HL-60 (cell line): ENCODE measurements at regions not wholly inside any gene's neighbourhood (a gene's known extent, or its start where the extent isn't known, plus 50 kb on each side); places are given as distances from the start of the nearest gene placed in this dataset.

Source experiments
- DNase-seq, 2 experiments: peaks; one replicate each; pipeline ENCODE4 v3.0.0-alpha.2; 2010 to 2020; ENCODE audit warnings: low read depth in 1 of 2, low spot score in 1 of 2
- H3K27ac ChIP-seq: fragments of 250-450 bp; sonication (Bioruptor Pico); replicated peaks from 2 replicates; pipeline ENCODE4 v1.5.1; 2020; ENCODE audit warnings: mild to moderate bottlenecking, moderate library complexity
- H3K27me3 ChIP-seq: fragments of 250-450 bp; sonication (Bioruptor Pico); 2 replicates; pipeline ENCODE4 v1.5.1; 2021; ENCODE audit warnings: mild to moderate bottlenecking, moderate library complexity; ENCODE audit not compliant: insufficient read depth, poor library complexity, severe bottlenecking
- H3K4me3 ChIP-seq: replicated peaks from 2 replicates; pipeline ENCODE4 v1.5.1; 2011; ENCODE audit warnings: mild to moderate bottlenecking, control low read depth, low read length; ENCODE audit not compliant: insufficient read depth
- CTCF ChIP-seq: IDR thresholded peaks from one replicate; pipeline ENCODE4 v1.5.1; 2011; ENCODE audit warnings: low read length, control low read depth, inconsistent platforms; ENCODE audit not compliant: insufficient read depth
- GABPA ChIP-seq: IDR thresholded peaks from 2 replicates; pipeline ENCODE4 v1.6.1; 2012; ENCODE audit warnings: low read depth
- POLR2AphosphoS5 ChIP-seq: IDR thresholded peaks from 2 replicates; pipeline ENCODE4 v1.6.1; 2012; ENCODE audit warnings: low read depth
- REST ChIP-seq: IDR thresholded peaks from 2 replicates; pipeline ENCODE4 v1.6.1; 2012; ENCODE audit warnings: low read depth; ENCODE audit not compliant: insufficient replicate concordance
- SPI1 ChIP-seq: IDR thresholded peaks from 2 replicates; pipeline ENCODE4 v1.6.1; 2012; ENCODE audit warnings: low read depth, mild to moderate bottlenecking, borderline replicate concordance

- DNase-seq, result no peak
- Histone ChIP-seq H3K27ac (no peak overlapping the region), H3K27me3 (no peaks in the 10 kb centered on the region), H3K4me3 (no peak overlapping the region)
- TF ChIP-seq GABPA (no peak), POLR2AphosphoS5 (no peak), SPI1 (no peak), CTCF (no peak), REST (no peak)
Observed at GRCh38 chr5:61678966-61679365, 346.9 kb downstream of the ZSWIM6 start.

GRCh38 chr5:61679562-61679961 is 347.5 kb downstream of the ZSWIM6 start:
- Histone ChIP-seq H3K27me3 (no peaks in the 10 kb centered on the region), H3K4me3 (no peak overlapping the region), H3K27ac (no peak overlapping the region)
- TF ChIP-seq GABPA (no peak), CTCF (no peak), REST (no peak), SPI1 (no peak), POLR2AphosphoS5 (no peak)
- no peak for DNase-seq

GRCh38 chr5:61680247-61680646 is 348.2 kb downstream of the ZSWIM6 start:
- no peak overlapping the region for H3K4me3 ChIP-seq
- no peak for DNase-seq
- no peaks in the 10 kb centered on the region for H3K27me3 ChIP-seq
- no peak overlapping the region for H3K27ac ChIP-seq
- TF ChIP-seq POLR2AphosphoS5 (no peak), SPI1 (no peak), GABPA (no peak), REST (no peak), CTCF (no peak)
